ENCODE measurements at regions not wholly inside any gene's neighbourhood (a gene's known extent, or its start where the extent isn't known, plus 50 kb on each side); places are given as distances from the start of the nearest gene placed in this dataset.
"Not testable (repeated sequence)": the region's sequence is repeated elsewhere in the genome, so short reads cannot be mapped to it uniquely, and the experiment has no call there.

GRCh38 chr4:14340321-14340720, 662.0 kb upstream of the CPEB2 start:
- DNase-seq (ENCODE audit: low spot score) = no peak
- TF ChIP-seq CTCF (IDR thresholded peaks at IDR 0.05; ENCODE audit: extremely low read depth, insufficient read depth, missing control alignments) = no peak
- in situ Hi-C loops (cut with MboI; ENCODE audit: low pct_unique_long_range_greater_than_20kb, low sequenced_read_pairs, unreplicated experiment) = no loop called here

GRCh38 chr4:14343961-14344360, 658.3 kb upstream of the CPEB2 start:
- DNase-seq (ENCODE audit: low spot score) = no peak
- in situ Hi-C loops (cut with MboI; ENCODE audit: low pct_unique_long_range_greater_than_20kb, low sequenced_read_pairs, unreplicated experiment) = no loop called here
- TF ChIP-seq CTCF (IDR thresholded peaks at IDR 0.05; ENCODE audit: extremely low read depth, insufficient read depth, missing control alignments) = no peak

- in situ Hi-C loops (cut with MboI; ENCODE audit: low pct_unique_long_range_greater_than_20kb, low sequenced_read_pairs, unreplicated experiment) = no loop called here
- no peak for DNase-seq (ENCODE audit: low spot score)
- no peak for TF ChIP-seq CTCF (IDR thresholded peaks at IDR 0.05; ENCODE audit: extremely low read depth, insufficient read depth, missing control alignments)
Observed at GRCh38 chr4:14345356-14345775, 656.9 kb upstream of the CPEB2 start.

- TF ChIP-seq CTCF (IDR thresholded peaks at IDR 0.05; ENCODE audit: extremely low read depth, insufficient read depth, missing control alignments) = no peak
- in situ Hi-C loops (cut with MboI; ENCODE audit: low pct_unique_long_range_greater_than_20kb, low sequenced_read_pairs, unreplicated experiment) = no loop called here
- DNase-seq (ENCODE audit: low spot score) = no peak
Observed at GRCh38 chr4:14347526-14347925, 654.8 kb upstream of the CPEB2 start.

GRCh38 chr4:14348506-14348905, 653.8 kb upstream of the CPEB2 start:
- in situ Hi-C loops (cut with MboI; ENCODE audit: low pct_unique_long_range_greater_than_20kb, low sequenced_read_pairs, unreplicated experiment) = no loop called here
- no peak for DNase-seq (ENCODE audit: low spot score)
- no peak for TF ChIP-seq CTCF (IDR thresholded peaks at IDR 0.05; ENCODE audit: extremely low read depth, insufficient read depth, missing control alignments)

- in situ Hi-C loops (cut with MboI; ENCODE audit: low pct_unique_long_range_greater_than_20kb, low sequenced_read_pairs, unreplicated experiment); DNase-seq (ENCODE audit: low spot score): not testable (repeated sequence)
Observed at GRCh38 chr4:14358544-14359160, 643.6 kb upstream of the CPEB2 start.

GRCh38 chr4:14359991-14360390, 642.3 kb upstream of the CPEB2 start:
- TF ChIP-seq CTCF (IDR thresholded peaks at IDR 0.05; ENCODE audit: extremely low read depth, insufficient read depth, missing control alignments) = no peak
- DNase-seq (ENCODE audit: low spot score) = no peak
- in situ Hi-C loops (cut with MboI; ENCODE audit: low pct_unique_long_range_greater_than_20kb, low sequenced_read_pairs, unreplicated experiment) = no loop called here
